ENCODE measurements at regions not wholly inside any gene's neighbourhood (a gene's known extent, or its start where the extent isn't known, plus 50 kb on each side); places are given as distances from the start of the nearest gene placed in this dataset.

DNA sequence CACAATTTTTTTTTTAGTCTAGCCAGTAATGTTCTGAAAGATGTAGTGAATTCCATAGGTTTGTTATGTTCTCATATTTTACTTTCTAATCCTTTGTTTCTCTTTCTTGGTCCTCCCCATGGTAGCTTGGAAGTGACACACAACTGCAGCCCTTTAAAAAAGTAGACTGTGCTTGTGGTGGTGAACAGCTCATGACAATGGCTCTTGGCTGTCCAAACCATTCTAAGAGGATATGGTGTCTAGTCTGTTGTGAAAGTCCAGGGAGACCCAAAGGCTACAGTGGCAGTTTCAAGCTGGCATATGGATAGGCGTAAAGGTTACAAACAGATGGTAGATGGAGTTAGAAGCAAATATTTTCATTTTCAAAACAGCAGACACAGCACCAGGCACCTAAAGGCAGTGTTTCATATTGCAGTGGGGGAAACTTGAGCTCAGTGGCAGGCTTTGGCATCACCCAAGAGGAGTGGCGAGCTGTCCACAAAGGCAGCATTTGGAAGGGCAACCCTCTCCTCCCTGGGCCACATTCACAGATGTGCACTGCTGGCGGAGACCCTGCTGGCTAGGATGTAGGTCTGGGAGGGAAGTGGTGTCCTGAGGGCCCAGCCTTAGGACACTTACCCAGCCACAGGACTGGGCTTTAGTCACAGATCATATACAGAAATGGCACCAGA lies 102.1 kb downstream of the DYRK2 start:
- no peak for DNase-seq (ENCODE audit: low read depth)
- H3K4me3 ChIP-seq (ENCODE audit: low read depth, low read length), result no peak overlapping the region
- TF ChIP-seq, protein P1, sequence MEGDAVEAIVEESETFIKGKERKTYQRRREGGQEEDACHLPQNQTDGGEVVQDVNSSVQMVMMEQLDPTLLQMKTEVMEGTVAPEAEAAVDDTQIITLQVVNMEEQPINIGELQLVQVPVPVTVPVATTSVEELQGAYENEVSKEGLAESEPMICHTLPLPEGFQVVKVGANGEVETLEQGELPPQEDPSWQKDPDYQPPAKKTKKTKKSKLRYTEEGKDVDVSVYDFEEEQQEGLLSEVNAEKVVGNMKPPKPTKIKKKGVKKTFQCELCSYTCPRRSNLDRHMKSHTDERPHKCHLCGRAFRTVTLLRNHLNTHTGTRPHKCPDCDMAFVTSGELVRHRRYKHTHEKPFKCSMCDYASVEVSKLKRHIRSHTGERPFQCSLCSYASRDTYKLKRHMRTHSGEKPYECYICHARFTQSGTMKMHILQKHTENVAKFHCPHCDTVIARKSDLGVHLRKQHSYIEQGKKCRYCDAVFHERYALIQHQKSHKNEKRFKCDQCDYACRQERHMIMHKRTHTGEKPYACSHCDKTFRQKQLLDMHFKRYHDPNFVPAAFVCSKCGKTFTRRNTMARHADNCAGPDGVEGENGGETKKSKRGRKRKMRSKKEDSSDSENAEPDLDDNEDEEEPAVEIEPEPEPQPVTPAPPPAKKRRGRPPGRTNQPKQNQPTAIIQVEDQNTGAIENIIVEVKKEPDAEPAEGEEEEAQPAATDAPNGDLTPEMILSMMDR (IDR thresholded peaks at IDR 0.05; ENCODE audit: insufficient read depth, low read depth, low read length, missing control alignments), result no peak

DNA sequence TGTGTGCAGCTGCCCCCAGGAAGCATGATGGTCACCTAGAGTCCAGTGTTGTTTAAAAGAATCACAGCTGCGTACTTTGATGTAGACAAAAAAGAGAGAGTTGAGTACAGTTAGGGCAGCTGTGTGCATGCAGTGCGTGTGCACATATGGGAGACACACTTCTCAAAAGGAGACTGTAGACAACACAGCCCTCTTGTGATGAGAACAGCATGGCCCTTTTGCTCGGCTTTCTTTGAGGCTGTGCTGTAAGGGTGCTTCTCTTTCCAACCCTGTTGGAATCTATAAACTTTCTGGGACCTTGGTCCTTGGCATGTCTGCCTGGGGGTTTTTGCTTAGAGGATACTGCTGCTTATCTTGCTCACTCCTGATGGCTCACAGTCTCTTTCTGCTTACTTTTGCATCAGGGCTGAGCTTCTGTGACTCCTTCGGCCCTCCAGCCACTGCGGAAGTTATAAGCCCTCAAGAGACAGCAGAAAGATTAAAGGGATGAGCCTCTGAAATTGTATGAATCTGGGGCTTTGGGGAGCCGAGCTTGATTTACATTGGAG lies 102.9 kb downstream of the DYRK2 start:
- DNase-seq (ENCODE audit: low read depth), result no peak
- TF ChIP-seq, protein P1 (IDR thresholded peaks at IDR 0.05; ENCODE audit: insufficient read depth, low read depth, low read length, missing control alignments), result no peak

DNA sequence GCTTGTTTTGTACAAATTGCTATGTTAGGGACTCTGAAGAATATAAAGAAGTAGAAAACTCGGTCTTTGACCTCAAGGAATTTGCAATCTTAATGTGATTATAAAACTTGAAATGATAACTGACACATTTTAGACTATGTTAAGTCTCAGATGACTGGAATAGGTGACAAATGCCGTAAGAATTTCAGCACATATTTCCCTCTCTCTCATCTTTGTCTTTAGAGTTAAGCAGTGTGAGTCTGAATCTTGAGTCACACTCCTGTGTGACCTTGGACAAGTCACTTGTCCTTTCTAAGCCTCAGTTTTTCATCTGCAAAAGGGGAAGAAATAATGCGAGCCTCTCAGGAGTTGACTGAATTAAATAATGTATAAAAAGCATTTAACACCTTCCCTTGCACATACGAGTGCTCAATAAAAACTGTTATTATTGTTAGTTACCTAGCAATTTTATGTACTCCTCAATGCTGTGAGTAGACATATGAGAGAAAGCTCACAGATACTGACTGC lies 103.7 kb downstream of the DYRK2 start:
- no peak overlapping the region for H3K4me3 ChIP-seq (ENCODE audit: low read depth, low read length)
- no peak for DNase-seq (ENCODE audit: low read depth)
- TF ChIP-seq, protein P1 (IDR thresholded peaks at IDR 0.05; ENCODE audit: insufficient read depth, low read depth, low read length, missing control alignments), result no peak

More for the DNA sequence above, 102.9 kb downstream of the DYRK2 start:
- H3K4me3 ChIP-seq (ENCODE audit: low read depth, low read length), result no peak overlapping the region

DNA sequence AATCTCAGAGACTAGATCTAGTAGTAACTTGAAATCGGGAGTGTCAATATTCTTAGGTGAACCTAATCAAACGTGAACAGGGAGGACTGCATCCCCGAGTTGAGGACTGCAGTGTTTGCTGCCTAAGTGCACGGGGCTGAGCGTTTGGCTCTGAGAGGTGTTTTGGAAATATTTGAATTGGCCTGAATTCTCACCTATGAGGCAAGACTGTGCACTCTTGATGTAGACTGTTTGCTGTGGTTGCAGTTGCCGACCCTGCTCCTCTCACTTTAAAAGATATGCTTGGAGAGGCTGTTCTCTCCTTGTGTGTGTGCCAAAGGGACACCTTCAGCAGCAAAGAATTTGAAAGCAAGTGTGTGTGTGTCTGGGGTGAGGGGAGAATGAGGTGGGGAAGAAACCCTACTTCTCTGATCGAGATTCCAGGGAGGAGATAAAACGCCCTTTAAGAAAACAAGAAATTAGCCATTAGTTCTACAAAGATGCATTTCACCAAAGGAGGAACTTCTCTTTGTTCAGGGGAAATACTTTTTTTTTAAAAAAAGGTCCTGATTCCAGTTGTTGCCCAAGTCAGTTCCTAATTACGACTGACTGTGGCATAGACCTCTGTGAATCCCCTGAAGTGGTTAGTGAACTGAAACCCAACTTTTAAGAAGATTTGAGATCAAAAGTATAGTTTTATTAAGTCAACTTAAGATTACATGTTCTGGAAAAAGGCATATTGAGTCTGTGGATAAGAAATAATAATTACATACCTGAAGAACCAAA lies 106.6 kb downstream of the DYRK2 start:
- peak; percentile 8 for DNase-seq (ENCODE audit: low read depth)
- no peak overlapping the region for H3K4me3 ChIP-seq (ENCODE audit: low read depth, low read length)
- TF ChIP-seq, protein P1 (IDR thresholded peaks at IDR 0.05; ENCODE audit: insufficient read depth, low read depth, low read length, missing control alignments), result no peak

DNA sequence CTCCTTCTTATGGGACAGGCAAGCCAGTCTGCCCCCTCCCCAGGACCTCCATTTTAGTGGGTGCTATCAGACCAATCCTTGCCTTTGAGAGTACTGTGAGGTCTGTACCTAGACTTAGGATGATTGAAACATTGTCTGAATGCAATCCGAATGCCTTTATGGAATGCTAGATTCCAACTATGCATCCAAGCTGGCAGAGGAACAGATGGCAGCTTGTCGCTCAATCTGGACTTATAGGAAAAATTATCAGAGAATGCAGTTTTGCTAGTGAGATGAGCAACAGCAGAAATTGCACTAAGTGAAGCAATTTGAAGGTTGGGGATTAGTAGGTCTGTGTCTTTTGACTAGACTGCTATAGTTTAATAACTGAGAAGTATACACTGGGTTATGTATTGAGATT lies 109.1 kb downstream of the DYRK2 start:
- DNase-seq (ENCODE audit: low read depth), result no peak
- H3K4me3 ChIP-seq (ENCODE audit: low read depth, low read length), result no peak overlapping the region

DNA sequence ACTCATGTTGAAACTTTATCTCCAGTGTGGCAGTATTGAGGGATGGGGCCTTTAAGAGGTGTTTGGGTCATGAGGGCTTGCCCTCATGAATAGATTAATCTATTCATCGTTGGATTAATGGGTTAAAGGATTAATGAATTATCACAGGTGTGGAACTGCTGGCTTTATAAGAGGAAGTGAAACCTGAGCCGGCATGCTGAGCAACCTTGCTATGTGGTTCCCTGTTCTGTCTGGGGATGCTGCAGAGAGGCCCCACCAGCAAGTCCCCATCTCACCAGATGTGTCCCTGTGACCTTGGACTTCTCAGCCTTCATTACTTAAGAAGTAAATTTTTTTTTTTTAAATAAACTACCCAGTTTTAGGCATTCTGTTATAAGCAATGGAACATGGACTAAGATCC lies 109.6 kb downstream of the DYRK2 start:
- peak; percentile 82 for DNase-seq (ENCODE audit: low read depth)

More for the DNA sequence above, 109.1 kb downstream of the DYRK2 start:
- TF ChIP-seq, protein P1 (IDR thresholded peaks at IDR 0.05; ENCODE audit: insufficient read depth, low read depth, low read length, missing control alignments), result no peak

More for the DNA sequence above, 109.6 kb downstream of the DYRK2 start:
- TF ChIP-seq, protein P1 (IDR thresholded peaks at IDR 0.05; ENCODE audit: insufficient read depth, low read depth, low read length, missing control alignments), result no peak
- no peak overlapping the region for H3K4me3 ChIP-seq (ENCODE audit: low read depth, low read length)

Measured in GM12865 (cell line).